Esophagus squamous epithelium (tissue), 5 donors: ENCODE measurements at regions not wholly inside any gene's neighbourhood (a gene's known extent, or its start where the extent isn't known, plus 50 kb on each side); places are given as distances from the start of the nearest gene placed in this dataset.

Experiments used
- DNase-seq: peaks from one replicate; lab custom pipeline; 2025; lab: John Stamatoyannopoulos, UW
- H3K27ac ChIP-seq, 4 donors: fragments of 200-600 bp; sonication (generic); one replicate each; pipeline ENCODE4 v1.5.1; 2016 to 2019; ENCODE audit warnings: mild to moderate bottlenecking in 1 of 4
- H3K27me3 ChIP-seq, 4 donors: fragments of 200-600 bp; sonication (generic); 1 replicate in 3 of 4; 2 replicates in 1 of 4; pipeline versions ENCODE4 v1.5.1 to v1.6.0; 2017 to 2021; ENCODE audit warnings: antibody characterized with exemption in 1 of 4
- H3K36me3 ChIP-seq, 3 donors: fragments of 200-600 bp; sonication (generic); one replicate each; pipeline ENCODE4 v1.5.1; 2016 to 2019
- H3K4me1 ChIP-seq, 3 donors: fragments of 200-600 bp; sonication (generic); one replicate each; pipeline ENCODE4 v1.5.1; 2017 to 2019
- H3K4me3 ChIP-seq, 4 donors: fragments of 200-600 bp; sonication (generic); 1 replicate in 3 of 4; 2 replicates in 1 of 4; pipeline ENCODE4 v1.5.1; 2016 to 2019; ENCODE audit warnings: mild to moderate bottlenecking in 2 of 4, moderate library complexity in 1 of 4
- H3K9me3 ChIP-seq, 3 donors: fragments of 200-600 bp; sonication (generic); one replicate each; pipeline ENCODE4 v1.5.1; 2016 to 2019
- CTCF ChIP-seq, 6 experiments: fragments of 450-650 bp in 4 of 6; fragments of 200-600 bp in 2 of 6; sonication (generic) in 2 of 6; IDR thresholded peaks; one replicate each; pipeline ENCODE4 v1.5.1; 2016 to 2019; ENCODE audit warnings: antibody characterized with exemption in 6 of 6, mild to moderate bottlenecking in 4 of 6, moderate library complexity in 4 of 6
- POLR2A ChIP-seq, 4 donors: fragments of 450-650 bp; IDR thresholded peaks; one replicate each; pipeline ENCODE4 v1.6.1; 2017; ENCODE audit warnings: antibody characterized with exemption in 4 of 4, mild to moderate bottlenecking in 4 of 4, moderate library complexity in 3 of 4
- WGBS, 2 donors: methylation state at CpG; one replicate each; pipeline ENCODE4 v1.1.5; 2018; 5-methylcytosine and 5-hydroxymethylcytosine counted together
- intact Hi-C: fragments of 100-400 bp; cut with DNase I; formaldehyde crosslinking; loops from one replicate; pipeline ENCODE4 v1.15.0; 2022
- donor health status: DM: yes; HTN: yes; CAD: no.

GRCh38 chr16:86034421-86034919, 135.5 kb downstream of the IRF8 start:
- intact Hi-C loops = no loop called here
- no peaks in the 10 kb centered on the region for H3K9me3 ChIP-seq
- H3K27ac ChIP-seq = no peak overlapping the region
- no peak for TF ChIP-seq CTCF (IDR thresholded peaks at IDR 0.05)
- TF ChIP-seq POLR2A (IDR thresholded peaks at IDR 0.05) = no peak
- H3K36me3 ChIP-seq = no peaks in the 10 kb centered on the region
- H3K27me3 ChIP-seq = peaks cover 0 to 40% (median 0%) of the 10 kb centered on the region in 4 donors
- no peak for DNase-seq
- H3K4me3 ChIP-seq = no peak overlapping the region
- H3K4me1 ChIP-seq = peaks cover 0 to 29% (median 0%) of the 10 kb centered on the region in 3 donors
- WGBS, 2 donors = 79 to 88% methylated on average over 11 to 12 of the region's 12 CpGs

GRCh38 chr16:86035906-86036305, 136.9 kb downstream of the IRF8 start:
- intact Hi-C loops = no loop called here
- Histone ChIP-seq H3K9me3 (no peaks in the 10 kb centered on the region), H3K36me3 (no peaks in the 10 kb centered on the region), H3K27me3 (peaks cover 0 to 35% (median 0%) of the 10 kb centered on the region in 4 donors), H3K27ac (no peak overlapping the region), H3K4me3 (no peak overlapping the region), H3K4me1 (peaks cover 0 to 25% (median 0%) of the 10 kb centered on the region in 3 donors)
- no peak for TF ChIP-seq CTCF (IDR thresholded peaks at IDR 0.05)
- no peak for TF ChIP-seq POLR2A (IDR thresholded peaks at IDR 0.05)
- 80 to 88% methylated on average over 7 of the region's 13 CpGs for WGBS, 2 donors
- no peak for DNase-seq

GRCh38 chr16:86037999-86038925, 139.3 kb downstream of the IRF8 start:
- intact Hi-C loops = no loop called here
- Histone ChIP-seq H3K4me1 (peaks cover 0 to 10% (median 0%) of the 10 kb centered on the region in 3 donors), H3K9me3 (no peaks in the 10 kb centered on the region), H3K27ac (no peak overlapping the region), H3K27me3 (peaks cover 0 to 24% (median 0%) of the 10 kb centered on the region in 4 donors), H3K36me3 (no peaks in the 10 kb centered on the region), H3K4me3 (no peak overlapping the region)
- 56 to 83% methylated on average over 10 to 14 of the region's 23 CpGs for WGBS, 2 donors
- no peak for DNase-seq
- no peak for TF ChIP-seq CTCF (IDR thresholded peaks at IDR 0.05)
- TF ChIP-seq POLR2A (IDR thresholded peaks at IDR 0.05) = no peak

- DNase-seq = no peak
- 51 to 61% methylated on average over 7 to 10 of the region's 13 CpGs for WGBS, 2 donors
- H3K36me3 ChIP-seq = no peaks in the 10 kb centered on the region
- no peak overlapping the region for H3K27ac ChIP-seq
- intact Hi-C loops = no loop called here
- H3K27me3 ChIP-seq = peaks cover 0 to 28% (median 0%) of the 10 kb centered on the region in 4 donors
- TF ChIP-seq POLR2A (IDR thresholded peaks at IDR 0.05) (no peak), CTCF (IDR thresholded peaks at IDR 0.05) (no peak)
- no peaks in the 10 kb centered on the region for H3K9me3 ChIP-seq
- no peak overlapping the region for H3K4me3 ChIP-seq
- H3K4me1 ChIP-seq = peaks cover 0 to 9% (median 0%) of the 10 kb centered on the region in 3 donors
These were observed 140.0 kb downstream of the IRF8 start for GRCh38 chr16:86038926-86039310.

- 67 to 84% methylated on average over 6 to 10 of the region's 12 CpGs for WGBS, 2 donors
- no peak for DNase-seq
- H3K9me3 ChIP-seq = no peaks in the 10 kb centered on the region
These were observed 140.6 kb downstream of the IRF8 start for GRCh38 chr16:86039606-86040005.

More at GRCh38 chr16:86039606-86040005, 140.6 kb downstream of the IRF8 start:
- intact Hi-C loops = no loop called here
- TF ChIP-seq CTCF (IDR thresholded peaks at IDR 0.05) (no peak), POLR2A (IDR thresholded peaks at IDR 0.05) (no peak)
- no peaks in the 10 kb centered on the region for H3K36me3 ChIP-seq
- H3K4me3 ChIP-seq = no peak overlapping the region
- H3K27ac ChIP-seq = no peak overlapping the region
- peaks cover 0 to 34% (median 0%) of the 10 kb centered on the region in 4 donors for H3K27me3 ChIP-seq
- peaks cover 0 to 9% (median 0%) of the 10 kb centered on the region in 3 donors for H3K4me1 ChIP-seq
